BLaER1 treated with 17β-estradiol and CSF1 and Interleukin-3, amounts not matched to agents 10 nM and 100 nM (cell line): ENCODE measurements at regions not wholly inside any gene's neighbourhood (a gene's known extent, or its start where the extent isn't known, plus 50 kb on each side); places are given as distances from the start of the nearest gene placed in this dataset.

Experiments used
- H3K27ac ChIP-seq, 11 experiments: shearing (Covaris generic); formaldehyde crosslinking; 2 replicates each; pipeline ENCODE4 v1.8.1; 2022
- H3K27me3 ChIP-seq, 11 experiments: shearing (Covaris generic); formaldehyde crosslinking; 2 replicates each; pipeline ENCODE4 v1.8.1; 2022
- H3K36me3 ChIP-seq, 11 experiments: shearing (Covaris generic); formaldehyde crosslinking; 2 replicates each; pipeline ENCODE4 v1.8.1; 2022
- H3K4me1 ChIP-seq, 10 experiments: shearing (Covaris generic); formaldehyde crosslinking; 2 replicates each; pipeline ENCODE4 v1.8.1; 2022
- H3K4me2 ChIP-seq, 11 experiments: shearing (Covaris generic); formaldehyde crosslinking; 2 replicates each; pipeline ENCODE4 v1.8.1; 2022
- H3K4me3 ChIP-seq, 10 experiments: shearing (Covaris generic); formaldehyde crosslinking; 2 replicates each; pipeline ENCODE4 v1.8.1; 2022
- H3K9ac ChIP-seq, 11 experiments: shearing (Covaris generic); formaldehyde crosslinking; 2 replicates each; pipeline ENCODE4 v1.8.1; 2022
- H3K9me3 ChIP-seq, 11 experiments: shearing (Covaris generic); formaldehyde crosslinking; replicated peaks in 1 of 11; 2 replicates each; pipeline ENCODE4 v1.8.1; 2022
- H4K20me1 ChIP-seq, 11 experiments: shearing (Covaris generic); formaldehyde crosslinking; 2 replicates each; pipeline ENCODE4 v1.8.1; 2022
- Cebpa-rat ChIP-seq, 11 experiments: shearing (Covaris generic); IDR thresholded peaks; 2 replicates each; pipeline ENCODE4 v1.8.1; 2022

DNA sequence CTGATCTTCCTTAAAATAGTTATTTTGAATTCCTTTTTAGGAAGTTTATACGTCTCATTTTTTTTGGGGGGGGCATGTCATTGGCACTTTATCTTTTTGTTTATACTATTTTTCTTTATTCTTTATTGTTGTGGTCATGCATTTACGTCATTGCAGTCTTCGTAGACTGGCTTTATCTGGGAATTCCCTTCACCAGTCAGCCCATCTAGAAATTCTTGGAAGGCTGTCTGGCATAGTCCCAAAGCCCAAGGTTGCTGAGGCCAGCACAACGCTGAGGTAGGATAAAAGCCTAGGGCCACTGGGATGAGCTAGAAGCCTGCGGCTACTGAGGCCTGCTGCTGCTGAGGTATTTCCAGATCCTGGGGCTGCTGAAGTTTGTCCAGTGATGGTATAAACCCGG, 121.5 kb downstream of the ISOC1 start:
- Histone ChIP-seq H3K36me3 (no peaks in the 10 kb centered on the region), H3K9ac (no peak overlapping the region), H3K27me3 (no peaks in the 10 kb centered on the region), H3K4me2 (no peak overlapping the region), H4K20me1 (no peaks in the 10 kb centered on the region), H3K27ac (no peak overlapping the region), H3K4me1 (no peaks in the 10 kb centered on the region), H3K4me3 (no peak overlapping the region), H3K9me3 (peaks cover 0 to 7% (median 5%) of the 10 kb centered on the region in 11 experiments; a peak in 7 of 22 replicates)
- TF ChIP-seq Cebpa-rat (IDR thresholded peaks at IDR 0.05) = no peak

DNA sequence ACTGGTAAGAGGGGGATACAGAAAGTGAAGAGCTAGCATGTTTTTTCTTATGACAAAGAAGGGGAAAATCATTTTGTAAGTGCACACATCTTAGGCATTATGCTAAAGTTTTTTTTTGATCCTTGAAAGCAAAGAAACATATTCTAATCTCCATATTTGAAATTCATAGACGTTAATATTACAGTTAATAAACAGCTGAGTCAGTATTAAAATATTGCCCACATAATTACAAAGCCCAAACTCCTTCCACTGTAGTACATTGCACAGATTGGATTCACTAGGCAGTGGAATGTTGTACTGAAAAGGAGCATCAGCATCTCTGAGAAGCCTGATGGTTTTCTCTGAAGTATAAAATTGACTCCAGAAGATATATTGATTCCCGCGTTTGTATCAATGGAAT, 122.6 kb downstream of the ISOC1 start:
- H3K4me1 ChIP-seq = no peaks in the 10 kb centered on the region
- no peak for TF ChIP-seq Cebpa-rat (IDR thresholded peaks at IDR 0.05)
- H3K36me3 ChIP-seq = no peaks in the 10 kb centered on the region
- no peaks in the 10 kb centered on the region for H3K9me3 ChIP-seq
- no peak overlapping the region for H3K27ac ChIP-seq
- H4K20me1 ChIP-seq = no peaks in the 10 kb centered on the region
- H3K4me2 ChIP-seq = no peak overlapping the region
- no peak overlapping the region for H3K4me3 ChIP-seq
- H3K9ac ChIP-seq = no peak overlapping the region
- H3K27me3 ChIP-seq = no peaks in the 10 kb centered on the region

GRCh38 chr5:129223178-129223577, 128.6 kb downstream of the ISOC1 start:
- Histone ChIP-seq H3K4me3 (no peak overlapping the region), H3K36me3 (no peaks in the 10 kb centered on the region), H3K27me3 (no peaks in the 10 kb centered on the region), H3K4me2 (no peak overlapping the region), H3K9ac (no peak overlapping the region), H3K4me1 (no peaks in the 10 kb centered on the region), H4K20me1 (no peaks in the 10 kb centered on the region), H3K9me3 (no peaks in the 10 kb centered on the region), H3K27ac (no peak overlapping the region)
- no peak for TF ChIP-seq Cebpa-rat (IDR thresholded peaks at IDR 0.05)

GRCh38 chr5:129228577-129228976, 134.0 kb downstream of the ISOC1 start:
- H3K4me3 ChIP-seq = no peak overlapping the region
- no peak for TF ChIP-seq Cebpa-rat (IDR thresholded peaks at IDR 0.05)
- H3K4me1 ChIP-seq = no peaks in the 10 kb centered on the region
- H3K9ac ChIP-seq = no peak overlapping the region
- H3K27me3 ChIP-seq = no peaks in the 10 kb centered on the region
- no peaks in the 10 kb centered on the region for H3K9me3 ChIP-seq
- H3K36me3 ChIP-seq = no peaks in the 10 kb centered on the region
- H4K20me1 ChIP-seq = no peaks in the 10 kb centered on the region
- H3K4me2 ChIP-seq = no peak overlapping the region
- H3K27ac ChIP-seq = no peak overlapping the region

DNA sequence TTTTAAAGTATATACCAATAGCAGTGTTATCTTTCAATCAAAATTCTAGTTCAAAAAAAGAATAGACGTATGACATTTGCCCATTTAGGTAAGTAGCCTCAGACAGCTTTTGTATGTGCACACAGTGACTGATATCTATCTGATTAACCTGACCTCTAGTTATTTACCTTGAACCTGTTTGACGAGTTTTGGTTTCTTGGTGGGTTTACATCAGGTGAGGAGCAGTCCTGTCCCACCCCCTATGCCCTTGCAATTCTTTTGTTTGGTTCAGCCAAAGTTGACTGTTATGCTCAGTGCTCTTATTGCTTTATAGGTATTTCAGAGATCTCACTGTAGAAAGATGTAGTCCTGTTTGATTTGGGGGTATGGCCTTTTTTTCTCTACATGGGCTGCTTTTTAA, 147.2 kb downstream of the ISOC1 start:
- Histone ChIP-seq H3K27ac (no peak overlapping the region), H3K27me3 (no peaks in the 10 kb centered on the region), H3K4me2 (no peak overlapping the region), H3K4me3 (no peak overlapping the region), H3K36me3 (no peaks in the 10 kb centered on the region), H3K4me1 (no peaks in the 10 kb centered on the region), H3K9me3 (no peaks in the 10 kb centered on the region), H4K20me1 (no peaks in the 10 kb centered on the region), H3K9ac (no peak overlapping the region)
- TF ChIP-seq Cebpa-rat (IDR thresholded peaks at IDR 0.05) = no peak

- Histone ChIP-seq H3K4me3 (no peak overlapping the region), H3K36me3 (no peaks in the 10 kb centered on the region), H3K9ac (no peak overlapping the region), H3K27ac (no peak overlapping the region), H3K4me2 (no peak overlapping the region), H3K27me3 (no peaks in the 10 kb centered on the region), H3K4me1 (no peaks in the 10 kb centered on the region), H4K20me1 (no peaks in the 10 kb centered on the region), H3K9me3 (no peaks in the 10 kb centered on the region)
- no peak for TF ChIP-seq Cebpa-rat (IDR thresholded peaks at IDR 0.05)
Measured at GRCh38 chr5:129243039-129243438, 148.5 kb downstream of the ISOC1 start.

DNA sequence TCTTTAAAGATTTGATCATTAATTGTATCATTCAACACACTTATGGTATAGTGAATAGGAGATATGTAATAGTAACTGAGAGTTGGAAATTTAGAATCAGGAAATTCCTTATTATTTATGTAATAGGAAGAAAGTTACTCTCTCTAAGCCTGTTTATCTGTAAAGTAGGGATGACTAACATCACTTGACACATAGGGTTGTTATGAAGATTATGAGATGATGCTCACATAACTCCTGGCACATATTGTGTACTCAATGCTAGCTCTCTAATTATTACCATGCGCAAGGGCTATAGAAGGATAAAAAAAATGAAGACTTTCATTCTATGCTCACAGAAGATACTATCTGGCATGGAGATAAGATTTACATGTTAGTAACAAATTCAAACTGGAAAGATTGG, 149.9 kb downstream of the ISOC1 start:
- H4K20me1 ChIP-seq = no peaks in the 10 kb centered on the region
- H3K4me2 ChIP-seq = no peak overlapping the region
- H3K27me3 ChIP-seq = no peaks in the 10 kb centered on the region
- TF ChIP-seq Cebpa-rat (IDR thresholded peaks at IDR 0.05) = no peak
- no peak overlapping the region for H3K27ac ChIP-seq
- H3K9me3 ChIP-seq = no peaks in the 10 kb centered on the region
- H3K4me1 ChIP-seq = no peaks in the 10 kb centered on the region
- H3K36me3 ChIP-seq = no peaks in the 10 kb centered on the region
- no peak overlapping the region for H3K9ac ChIP-seq
- H3K4me3 ChIP-seq = no peak overlapping the region

DNA sequence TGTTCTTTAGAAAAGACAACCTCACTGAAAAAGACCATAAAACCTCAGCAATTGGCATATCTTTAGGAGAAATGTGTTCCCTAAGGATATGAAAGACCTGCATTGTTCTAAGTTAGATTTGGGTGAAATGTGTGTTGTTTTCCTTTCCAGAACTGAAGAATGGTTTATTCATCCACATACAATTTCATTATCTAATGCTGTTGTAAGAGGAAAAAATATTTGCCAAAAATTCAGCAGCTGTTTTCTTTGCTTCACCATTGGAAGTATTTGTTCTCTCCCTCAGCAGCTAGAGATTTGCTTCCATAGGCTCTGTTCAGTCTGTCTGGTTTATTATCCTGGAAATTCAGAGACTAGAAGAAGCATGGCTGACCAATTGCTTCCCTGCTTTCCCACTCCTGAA, 150.9 kb downstream of the ISOC1 start:
- Histone ChIP-seq H4K20me1 (no peaks in the 10 kb centered on the region), H3K9ac (no peak overlapping the region), H3K27ac (no peak overlapping the region), H3K36me3 (no peaks in the 10 kb centered on the region), H3K4me1 (no peaks in the 10 kb centered on the region), H3K27me3 (no peaks in the 10 kb centered on the region), H3K4me3 (no peak overlapping the region), H3K9me3 (no peaks in the 10 kb centered on the region), H3K4me2 (no peak overlapping the region)
- TF ChIP-seq Cebpa-rat (IDR thresholded peaks at IDR 0.05) = no peak

- Histone ChIP-seq H3K9ac (no peak overlapping the region), H3K4me2 (no peak overlapping the region), H3K27ac (no peak overlapping the region), H4K20me1 (no peaks in the 10 kb centered on the region), H3K36me3 (no peaks in the 10 kb centered on the region), H3K9me3 (no peaks in the 10 kb centered on the region), H3K4me1 (no peaks in the 10 kb centered on the region), H3K27me3 (no peaks in the 10 kb centered on the region), H3K4me3 (no peak overlapping the region)
- TF ChIP-seq Cebpa-rat (IDR thresholded peaks at IDR 0.05) = no peak
Measured at GRCh38 chr5:129246088-129246487, 151.5 kb downstream of the ISOC1 start.

GRCh38 chr5:129249886-129250285, 155.3 kb downstream of the ISOC1 start:
- H3K4me1 ChIP-seq = no peaks in the 10 kb centered on the region
- H3K9ac ChIP-seq = no peak overlapping the region
- no peaks in the 10 kb centered on the region for H3K27me3 ChIP-seq
- H4K20me1 ChIP-seq = no peaks in the 10 kb centered on the region
- H3K36me3 ChIP-seq = no peaks in the 10 kb centered on the region
- no peak overlapping the region for H3K4me2 ChIP-seq
- no peak overlapping the region for H3K4me3 ChIP-seq
- H3K9me3 ChIP-seq = peaks cover 0 to 7% (median 0%) of the 10 kb centered on the region in 11 experiments; a peak in 3 of 22 replicates
- no peak overlapping the region for H3K27ac ChIP-seq
- TF ChIP-seq Cebpa-rat (IDR thresholded peaks at IDR 0.05) = no peak

GRCh38 chr5:129271308-129271707, 176.8 kb downstream of the ISOC1 start:
- Histone ChIP-seq H3K9ac (no peak overlapping the region), H3K4me3 (no peak overlapping the region), H3K9me3 (no peaks in the 10 kb centered on the region), H4K20me1 (no peaks in the 10 kb centered on the region), H3K27me3 (no peaks in the 10 kb centered on the region), H3K27ac (no peak overlapping the region), H3K4me2 (no peak overlapping the region), H3K4me1 (no peaks in the 10 kb centered on the region), H3K36me3 (no peaks in the 10 kb centered on the region)
- TF ChIP-seq Cebpa-rat (IDR thresholded peaks at IDR 0.05) = no peak
